Breast epithelium (tissue), 4 donors: ENCODE measurements at regions not wholly inside any gene's neighbourhood (a gene's known extent, or its start where the extent isn't known, plus 50 kb on each side); places are given as distances from the start of the nearest gene placed in this dataset.

ENCODE experiments used
- DNase-seq, 2 donors: peaks; one replicate each; pipeline ENCODE4 v3.0.0-alpha.2; 2019; ENCODE audit warnings: low spot score in 2 of 2
- H3K27ac ChIP-seq, 2 donors: fragments of 200-600 bp; sonication (generic) in 1 of 2; one replicate each; pipeline ENCODE4 v1.5.1; 2016 to 2019; ENCODE audit warnings: mild to moderate bottlenecking in 1 of 2
- H3K27me3 ChIP-seq, 2 donors: fragments of 200-600 bp; sonication (generic) in 1 of 2; one replicate each; pipeline versions ENCODE4 v1.5.1 to v1.6.0; 2017 to 2019; ENCODE audit warnings: control low read depth in 1 of 2, mild to moderate bottlenecking in 1 of 2
- H3K36me3 ChIP-seq: fragments of 200-600 bp; one replicate; pipeline ENCODE4 v1.5.1; 2019
- H3K4me1 ChIP-seq, 2 donors: fragments of 200-600 bp; sonication (generic); one replicate each; pipeline ENCODE4 v1.5.1; 2016 to 2019; ENCODE audit warnings: control low read depth in 1 of 2
- H3K4me3 ChIP-seq, 3 donors: fragments of 200-600 bp; sonication (generic); 1 replicate in 2 of 3; 2 replicates in 1 of 3; pipeline ENCODE4 v1.5.1; 2016 to 2019; ENCODE audit warnings: mild to moderate bottlenecking in 3 of 3, moderate library complexity in 2 of 3
- H3K9me3 ChIP-seq, 2 donors: fragments of 200-600 bp; sonication (generic) in 1 of 2; one replicate each; pipeline ENCODE4 v1.5.1; 2016 to 2019; ENCODE audit warnings: control low read depth in 1 of 2
- POLR2A ChIP-seq: fragments of 450-650 bp; IDR thresholded peaks from one replicate; pipeline ENCODE4 v1.6.1; 2016; ENCODE audit warnings: antibody characterized with exemption, mild to moderate bottlenecking, moderate library complexity
- POLR2AphosphoS5 ChIP-seq, 3 donors: sonication (generic); formaldehyde crosslinking; IDR thresholded peaks; one replicate each; pipeline ENCODE4 v1.6.1; 2017; ENCODE audit warnings: antibody characterized with exemption in 3 of 3
- intact Hi-C: fragments of 100-400 bp; cut with DNase I; formaldehyde crosslinking; loops from one replicate; pipeline ENCODE4 v1.15.1; 2023; ENCODE audit warnings: low total_unique reads
- TF ChIP-seq, protein P1 (sequence below), 3 donors: fragments of 450-650 bp; IDR thresholded peaks; one replicate each; pipeline ENCODE4 v1.5.1; 2016 to 2017; ENCODE audit warnings: antibody characterized with exemption in 3 of 3, mild to moderate bottlenecking in 3 of 3, moderate library complexity in 3 of 3

DNA sequence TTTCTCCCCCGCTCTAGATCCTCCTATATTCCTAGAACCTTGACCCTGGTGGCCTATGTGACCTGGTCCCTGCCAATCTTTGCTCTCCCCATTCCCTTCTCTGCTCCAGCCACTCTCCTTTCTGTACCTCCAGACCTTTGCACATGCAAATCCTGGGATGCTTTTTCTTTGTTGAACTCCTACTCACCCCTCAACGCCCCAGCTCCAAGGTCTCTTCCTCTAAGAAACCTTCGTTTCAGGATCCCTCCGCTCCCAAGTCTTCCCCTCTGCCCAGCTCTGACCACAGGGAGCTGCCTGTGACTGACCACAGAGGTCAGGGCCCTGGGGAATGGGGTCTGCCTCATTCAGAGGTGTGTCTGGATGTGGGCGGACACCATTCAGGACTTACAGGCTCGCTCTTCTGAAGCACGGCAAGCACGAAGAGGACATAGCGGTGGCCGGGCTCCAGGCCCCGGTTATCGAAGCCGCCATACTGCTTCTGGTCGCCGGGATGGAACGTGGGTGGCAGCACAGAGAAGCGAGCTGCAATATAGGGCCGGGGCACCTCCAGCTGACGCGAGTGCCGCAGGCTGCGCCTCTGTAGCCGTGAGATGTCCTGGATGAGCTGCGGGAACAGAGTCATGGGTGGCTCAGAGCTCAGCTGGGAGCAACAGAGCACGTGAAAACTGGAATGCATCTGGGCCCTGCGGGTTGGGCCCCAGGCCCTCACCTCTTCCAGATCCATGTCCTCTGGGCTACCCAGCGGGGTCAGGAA, 120.9 kb downstream of the PTPRS start:
- H3K4me1 ChIP-seq = no peaks in the 10 kb centered on the region
- intact Hi-C loops = no loop called here
- H3K4me3 ChIP-seq = no peak overlapping the region
- TF ChIP-seq, protein P1, sequence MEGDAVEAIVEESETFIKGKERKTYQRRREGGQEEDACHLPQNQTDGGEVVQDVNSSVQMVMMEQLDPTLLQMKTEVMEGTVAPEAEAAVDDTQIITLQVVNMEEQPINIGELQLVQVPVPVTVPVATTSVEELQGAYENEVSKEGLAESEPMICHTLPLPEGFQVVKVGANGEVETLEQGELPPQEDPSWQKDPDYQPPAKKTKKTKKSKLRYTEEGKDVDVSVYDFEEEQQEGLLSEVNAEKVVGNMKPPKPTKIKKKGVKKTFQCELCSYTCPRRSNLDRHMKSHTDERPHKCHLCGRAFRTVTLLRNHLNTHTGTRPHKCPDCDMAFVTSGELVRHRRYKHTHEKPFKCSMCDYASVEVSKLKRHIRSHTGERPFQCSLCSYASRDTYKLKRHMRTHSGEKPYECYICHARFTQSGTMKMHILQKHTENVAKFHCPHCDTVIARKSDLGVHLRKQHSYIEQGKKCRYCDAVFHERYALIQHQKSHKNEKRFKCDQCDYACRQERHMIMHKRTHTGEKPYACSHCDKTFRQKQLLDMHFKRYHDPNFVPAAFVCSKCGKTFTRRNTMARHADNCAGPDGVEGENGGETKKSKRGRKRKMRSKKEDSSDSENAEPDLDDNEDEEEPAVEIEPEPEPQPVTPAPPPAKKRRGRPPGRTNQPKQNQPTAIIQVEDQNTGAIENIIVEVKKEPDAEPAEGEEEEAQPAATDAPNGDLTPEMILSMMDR (IDR thresholded peaks at IDR 0.05) = no peak
- no peak for TF ChIP-seq POLR2A
- TF ChIP-seq POLR2AphosphoS5 (IDR thresholded peaks at IDR 0.05) = no peak
- no peaks in the 10 kb centered on the region for H3K9me3 ChIP-seq
- no peak overlapping the region for H3K27ac ChIP-seq
- DNase-seq = no peak
- H3K27me3 ChIP-seq = no peaks in the 10 kb centered on the region
- H3K36me3 ChIP-seq = no peaks in the 10 kb centered on the region

DNA sequence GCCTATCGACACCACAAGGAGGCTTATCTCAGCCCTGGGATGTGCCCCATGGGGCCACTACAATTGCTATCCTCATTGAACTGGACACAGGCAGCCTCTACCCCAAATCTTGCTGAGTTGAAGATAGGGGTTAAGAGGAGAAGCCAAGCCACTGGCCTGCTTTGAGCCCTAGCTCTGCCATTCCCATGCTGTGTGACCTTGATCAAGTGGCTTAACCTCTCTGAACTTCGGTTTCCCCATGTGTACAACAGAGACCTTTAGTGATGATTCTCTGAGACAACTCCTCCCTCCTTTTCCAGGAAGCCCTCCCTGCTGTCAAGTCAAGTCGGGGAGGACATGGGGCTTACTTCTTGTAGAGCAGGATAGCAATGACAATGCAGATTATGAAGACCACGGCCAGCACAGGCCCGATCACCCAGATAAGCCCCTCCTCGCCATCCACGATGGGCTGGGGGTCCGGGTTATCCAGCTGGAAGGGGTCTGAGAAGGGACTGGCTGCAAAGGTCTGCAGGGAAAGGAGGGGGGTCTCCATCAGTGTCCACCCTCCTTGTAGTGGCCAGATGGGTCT, 121.6 kb downstream of the PTPRS start:
- TF ChIP-seq, protein P1 (IDR thresholded peaks at IDR 0.05) = no peak
- TF ChIP-seq POLR2A = no peak
- Histone ChIP-seq H3K4me3 (no peak overlapping the region), H3K4me1 (no peaks in the 10 kb centered on the region), H3K27me3 (no peaks in the 10 kb centered on the region), H3K27ac (no peak overlapping the region), H3K36me3 (peaks cover 1% of the 10 kb centered on the region), H3K9me3 (no peaks in the 10 kb centered on the region)
- intact Hi-C loops = no loop called here
- no peak for DNase-seq

DNA sequence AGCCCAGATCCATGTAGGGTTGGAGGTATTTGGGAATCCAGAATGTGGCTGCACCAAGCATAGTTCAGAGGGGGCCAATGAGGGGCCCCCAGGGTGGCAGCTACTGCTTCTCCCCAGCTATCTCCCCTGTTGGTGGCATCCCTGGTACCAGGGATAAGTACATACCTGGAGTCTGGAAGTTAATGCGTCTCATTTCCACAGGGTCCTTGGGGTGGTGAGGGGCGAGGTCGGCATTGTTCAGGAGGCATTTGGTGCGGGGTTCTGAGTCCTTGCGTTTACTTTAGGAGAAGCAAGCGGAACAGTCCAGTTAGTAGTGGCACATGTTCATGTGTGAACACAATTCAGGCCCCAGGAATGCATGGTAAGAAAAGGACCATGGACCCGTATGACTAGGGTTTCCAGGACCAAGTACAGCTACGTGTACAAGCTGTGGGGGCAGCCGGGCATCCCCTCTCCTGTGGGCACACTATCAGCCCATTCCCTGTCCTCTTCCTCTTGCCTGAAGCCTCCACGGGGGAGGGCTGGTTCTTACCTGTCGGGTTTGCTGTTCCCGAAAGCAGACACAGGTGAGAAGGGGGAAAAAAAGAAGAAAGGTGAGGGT, 122.3 kb downstream of the PTPRS start:
- no peak overlapping the region for H3K27ac ChIP-seq
- no peaks in the 10 kb centered on the region for H3K27me3 ChIP-seq
- no peak for DNase-seq
- intact Hi-C loops = no loop called here
- H3K9me3 ChIP-seq = no peaks in the 10 kb centered on the region
- H3K4me3 ChIP-seq = no peak overlapping the region
- peaks cover 4% of the 10 kb centered on the region for H3K36me3 ChIP-seq
- H3K4me1 ChIP-seq = no peaks in the 10 kb centered on the region
- TF ChIP-seq, protein P1 (IDR thresholded peaks at IDR 0.05) = no peak
- TF ChIP-seq POLR2AphosphoS5 (IDR thresholded peaks at IDR 0.05) = no peak
- TF ChIP-seq POLR2A = no peak

DNA sequence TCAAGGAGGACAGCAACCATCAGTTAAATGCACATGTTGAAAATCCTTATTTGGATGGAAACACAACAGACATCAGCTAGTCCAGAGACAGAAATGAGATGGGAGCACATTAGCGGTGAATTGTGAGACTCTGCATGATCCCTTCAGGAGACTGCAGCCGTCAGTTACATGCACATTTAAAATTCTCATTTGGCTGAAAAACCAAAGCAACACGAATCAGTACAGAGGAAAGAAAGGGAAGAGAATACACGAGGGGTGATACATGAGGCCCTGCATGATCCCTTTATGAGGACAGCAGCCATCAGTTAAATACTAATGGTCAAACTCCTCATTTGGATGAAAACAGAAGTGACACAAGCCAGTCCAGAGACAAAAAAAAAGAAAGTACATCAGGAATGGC, 123.4 kb downstream of the PTPRS start:
- Histone ChIP-seq H3K9me3 (no peaks in the 10 kb centered on the region), H3K4me1 (no peaks in the 10 kb centered on the region), H3K4me3 (no peak overlapping the region), H3K27ac (no peak overlapping the region), H3K36me3 (peaks cover 4% of the 10 kb centered on the region), H3K27me3 (no peaks in the 10 kb centered on the region)
- intact Hi-C loops = no loop called here
- no peak for TF ChIP-seq POLR2A
- TF ChIP-seq, protein P1 (IDR thresholded peaks at IDR 0.05) = no peak
- no peak for TF ChIP-seq POLR2AphosphoS5 (IDR thresholded peaks at IDR 0.05)
- no peak for DNase-seq

DNA sequence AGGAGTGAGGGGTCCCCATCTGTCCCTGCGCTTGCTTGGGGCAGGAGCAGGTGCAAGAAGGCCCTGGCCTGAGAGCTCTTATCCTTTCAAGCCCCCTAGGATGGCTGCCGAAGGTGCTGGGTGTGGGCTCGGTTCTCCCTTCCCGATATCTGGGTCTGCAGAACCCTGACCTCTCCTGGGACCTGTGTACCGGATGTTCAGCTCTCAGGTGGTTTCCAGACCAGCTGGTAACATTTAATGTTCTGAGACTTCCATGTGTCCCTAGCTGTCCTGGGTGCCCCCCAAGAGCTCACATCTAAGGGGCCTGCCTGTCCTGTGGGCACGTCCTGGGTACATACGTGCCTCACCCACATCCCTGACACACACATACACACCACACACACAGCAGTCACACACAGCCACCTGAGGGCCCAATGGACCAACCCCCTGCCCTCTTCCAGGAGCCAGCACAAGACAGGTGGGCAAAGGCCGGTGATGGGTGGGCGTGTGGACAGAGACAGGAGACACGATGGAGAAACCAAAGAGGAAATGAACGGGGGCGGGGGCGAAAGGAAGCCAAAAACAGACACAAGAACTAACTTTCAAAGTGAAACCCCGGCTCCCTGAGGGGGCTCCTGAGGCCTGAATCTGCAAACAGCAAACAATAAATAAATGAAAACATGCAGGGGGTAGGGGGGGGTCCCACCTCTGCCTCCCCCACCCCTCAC, 124.3 kb downstream of the PTPRS start:
- peaks cover 9% of the 10 kb centered on the region for H3K36me3 ChIP-seq
- H3K4me3 ChIP-seq = no peak overlapping the region
- intact Hi-C loops = no loop called here
- H3K4me1 ChIP-seq = no peaks in the 10 kb centered on the region
- H3K9me3 ChIP-seq = no peaks in the 10 kb centered on the region
- DNase-seq = no peak
- TF ChIP-seq POLR2A (no peak), POLR2AphosphoS5 (IDR thresholded peaks at IDR 0.05) (no peak)
- TF ChIP-seq, protein P1 (IDR thresholded peaks at IDR 0.05) = no peak
- no peak overlapping the region for H3K27ac ChIP-seq
- no peaks in the 10 kb centered on the region for H3K27me3 ChIP-seq
